GM19023 (cell line): ENCODE measurements at regions not wholly inside any gene's neighbourhood (a gene's known extent, or its start where the extent isn't known, plus 50 kb on each side); places are given as distances from the start of the nearest gene placed in this dataset.

Experiments used
- ATAC-seq: cut with Tn5 transposase; IDR thresholded peaks from one replicate; pipeline ENCODE4 v1.9.1; 2021; ENCODE audit warnings: mild to moderate bottlenecking, moderate library complexity; ENCODE audit not compliant: unreplicated experiment

DNA sequence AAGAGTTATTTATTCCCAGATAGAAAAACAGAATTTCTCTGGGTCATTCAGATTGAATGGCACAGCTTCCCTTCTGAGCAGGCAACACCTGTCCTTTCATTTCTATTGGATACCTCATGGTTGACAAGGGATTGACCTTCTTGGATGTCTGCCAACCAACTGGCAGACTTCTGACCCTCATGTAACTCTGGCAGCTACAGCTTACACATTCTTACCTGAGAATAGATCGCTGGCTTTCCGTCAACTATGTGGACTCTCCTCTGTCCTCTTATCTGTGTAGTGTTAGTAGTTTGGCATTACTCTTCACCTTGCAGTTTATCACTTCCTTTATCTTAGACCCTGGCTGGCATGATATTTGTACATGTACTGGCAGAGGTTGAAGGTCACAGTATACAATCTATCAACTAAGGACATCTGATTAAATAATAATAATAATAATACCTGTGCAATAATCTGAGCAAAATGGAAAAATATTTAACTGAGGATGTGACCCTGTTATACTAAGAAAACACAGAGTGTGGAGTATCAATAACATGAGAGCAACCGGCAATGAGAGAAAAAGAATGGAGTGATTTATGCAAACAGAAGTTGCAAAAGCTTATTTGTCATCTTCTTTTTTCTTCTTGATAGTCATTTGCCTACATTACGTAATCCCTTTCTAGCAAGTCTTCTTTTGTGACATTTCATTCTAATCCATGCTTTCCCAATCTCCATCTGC lies 1118.2 kb downstream of the ARAP2 start:
- ATAC-seq = no peak

DNA sequence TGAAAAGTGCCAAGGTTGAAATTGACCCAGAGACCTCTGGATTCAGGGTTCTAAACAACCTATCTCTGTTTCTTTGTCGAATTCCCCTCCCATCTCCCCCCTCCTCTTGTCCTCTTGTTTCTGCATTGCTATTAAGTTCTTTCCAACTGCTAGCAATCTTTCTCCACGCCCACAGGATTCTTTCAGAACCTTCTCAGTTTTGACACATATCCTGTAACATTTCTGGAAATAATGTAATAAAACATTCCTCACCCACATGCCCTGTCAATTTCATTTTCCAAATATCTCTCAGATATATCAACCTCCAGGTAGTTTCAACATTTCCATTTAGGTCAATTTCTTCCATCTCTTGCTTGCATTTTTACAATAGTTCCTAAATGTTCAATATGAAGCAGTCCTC lies 1105.9 kb downstream of the ARAP2 start:
- no peak for ATAC-seq

DNA sequence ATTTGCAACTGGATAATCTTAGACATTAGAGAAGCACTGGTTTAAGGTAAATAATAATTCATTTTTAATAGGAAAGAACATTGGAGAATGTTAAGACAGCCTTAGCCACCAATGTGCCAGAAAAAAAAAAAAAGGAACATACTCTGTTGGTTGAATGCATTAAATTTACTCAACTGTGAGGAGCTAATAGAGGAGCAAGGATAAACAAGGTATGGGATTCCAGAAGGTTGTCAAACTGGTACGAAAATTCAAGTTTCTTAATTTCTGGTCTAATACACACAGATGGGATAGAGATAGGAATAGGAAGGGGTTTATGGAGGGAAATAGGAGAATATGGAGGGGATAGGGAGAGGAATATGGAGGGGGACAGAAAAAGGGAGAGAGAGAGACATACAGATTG lies 1096.6 kb downstream of the ARAP2 start:
- no peak for ATAC-seq

- ATAC-seq = no peak
Observed at GRCh38 chr4:35151816-35152572, 1092.3 kb downstream of the ARAP2 start.

DNA sequence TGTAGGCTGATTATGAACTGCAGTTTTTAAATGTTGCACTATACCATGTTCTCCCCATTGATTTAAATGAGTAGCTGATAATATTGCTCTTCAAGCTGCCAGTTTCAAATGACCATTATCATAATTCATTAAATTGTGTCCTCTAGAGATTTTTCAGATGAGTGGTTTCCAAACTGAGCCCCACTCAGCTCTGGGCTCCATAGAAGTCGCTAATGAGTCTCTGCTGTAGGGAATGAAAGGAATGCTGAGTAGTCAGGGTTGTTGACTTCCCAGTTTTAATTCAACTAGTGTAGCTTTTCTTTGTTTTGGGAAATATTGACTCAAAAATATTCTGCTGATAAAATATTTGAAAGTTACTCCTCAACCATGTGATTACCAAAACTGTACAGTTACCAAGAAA lies 1081.1 kb downstream of the ARAP2 start:
- ATAC-seq = no peak

- no peak for ATAC-seq
Observed at GRCh38 chr4:35164063-35164462, 1080.3 kb downstream of the ARAP2 start.

DNA sequence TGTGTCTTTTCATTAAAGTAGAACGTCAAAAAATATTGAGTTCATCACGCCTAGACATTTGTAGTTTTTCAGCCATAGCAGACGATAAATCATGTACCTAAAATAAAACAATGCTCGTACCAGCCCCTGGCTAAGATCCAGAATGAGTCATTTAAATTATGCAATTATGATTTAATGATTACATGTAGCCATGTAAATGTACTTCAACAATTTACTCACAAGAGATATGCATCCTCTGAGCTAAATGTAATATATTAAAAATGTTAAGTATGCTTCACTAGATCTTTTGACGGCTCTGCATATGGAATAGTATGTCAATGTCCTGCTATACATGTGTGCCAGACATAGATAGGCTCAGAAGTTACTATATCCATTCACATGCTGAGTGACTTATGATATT lies 1077.8 kb downstream of the ARAP2 start:
- ATAC-seq = no peak

DNA sequence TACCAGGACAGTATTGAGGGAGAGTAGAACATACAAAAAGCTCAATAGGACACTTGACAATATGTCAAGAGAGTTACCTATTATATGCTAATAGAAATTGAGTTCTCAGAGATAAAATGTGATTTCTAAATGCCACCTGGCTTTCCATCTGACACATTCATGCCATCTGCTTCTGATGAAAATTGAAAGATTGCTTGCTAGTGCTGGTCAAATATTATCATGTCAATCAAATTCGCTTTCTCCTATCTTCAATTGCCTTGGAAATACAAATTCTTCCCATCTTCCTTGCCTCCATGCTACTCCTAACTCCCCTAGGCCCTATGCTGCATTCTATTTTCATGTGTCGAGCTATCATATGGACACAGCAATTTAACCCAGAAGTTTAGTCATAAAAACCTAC lies 1076.9 kb downstream of the ARAP2 start:
- ATAC-seq = no peak

DNA sequence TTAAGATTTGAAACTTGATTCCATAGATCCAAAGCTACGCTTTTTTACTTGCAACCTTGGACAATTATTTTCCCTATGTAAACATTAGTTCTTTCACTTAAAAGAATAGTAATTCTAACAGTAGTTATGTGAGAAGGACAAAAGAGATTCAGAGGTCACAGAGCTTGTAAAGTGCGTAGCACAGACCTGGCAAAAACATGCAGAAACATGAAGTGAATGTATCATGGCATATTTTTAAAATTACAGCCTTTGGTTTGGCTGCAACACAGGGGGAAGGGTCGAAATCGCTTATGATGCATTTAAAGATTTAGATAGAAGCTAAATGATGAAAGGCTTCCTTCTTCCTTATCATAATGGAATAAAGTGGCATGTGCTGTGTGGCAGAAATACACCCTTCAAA lies 1068.8 kb downstream of the ARAP2 start:
- no peak for ATAC-seq

- ATAC-seq = no peak
Observed at GRCh38 chr4:35175894-35176293, 1068.4 kb downstream of the ARAP2 start.

DNA sequence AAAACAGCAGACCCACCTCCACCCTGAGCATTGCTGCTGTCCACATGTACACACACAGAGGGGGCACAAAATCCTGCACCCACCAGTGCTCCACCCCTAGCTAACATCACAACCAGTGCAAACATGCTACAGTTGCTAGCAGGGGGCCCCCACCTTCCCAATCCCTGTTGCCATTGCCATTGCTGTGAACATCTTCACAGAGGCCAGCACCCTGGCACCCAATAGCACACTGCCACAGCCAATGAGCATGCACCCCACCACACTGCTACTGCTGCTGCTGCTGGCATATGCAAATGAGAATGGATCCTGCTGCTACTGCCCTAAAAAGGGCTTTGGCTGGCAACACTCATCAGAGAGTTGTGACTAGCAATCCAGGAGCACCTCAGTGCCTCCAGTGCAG lies 1061.9 kb downstream of the ARAP2 start:
- ATAC-seq = no peak

DNA sequence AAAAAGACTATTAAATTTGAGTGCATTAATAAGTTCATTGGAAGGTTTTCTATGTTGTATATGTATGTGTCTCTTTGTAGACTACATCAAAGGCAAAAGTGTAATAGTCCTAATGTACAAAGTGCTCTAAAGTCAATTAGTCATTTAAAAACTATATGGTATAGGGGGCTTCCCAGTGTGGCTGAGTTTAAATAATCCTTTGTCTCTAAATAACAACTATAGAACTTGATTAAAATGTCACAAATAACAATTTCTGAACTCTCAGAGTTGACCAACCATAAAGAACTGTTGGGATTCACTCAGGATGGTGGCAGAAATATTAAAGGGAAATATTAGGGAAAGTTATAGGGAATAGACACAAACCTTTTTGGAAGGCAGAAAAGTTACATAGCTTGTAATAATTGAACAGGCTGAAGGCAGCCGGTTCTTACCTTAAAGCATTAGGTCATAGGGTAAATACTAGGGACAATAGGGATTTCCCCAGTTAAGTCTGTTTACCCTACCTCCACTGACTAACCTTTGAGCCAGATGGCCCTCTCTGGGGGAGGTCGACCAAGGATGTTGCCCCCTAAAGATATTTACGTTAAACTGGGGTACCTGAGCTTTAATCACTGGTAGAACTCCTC lies 1054.2 kb downstream of the ARAP2 start:
- no peak for ATAC-seq

DNA sequence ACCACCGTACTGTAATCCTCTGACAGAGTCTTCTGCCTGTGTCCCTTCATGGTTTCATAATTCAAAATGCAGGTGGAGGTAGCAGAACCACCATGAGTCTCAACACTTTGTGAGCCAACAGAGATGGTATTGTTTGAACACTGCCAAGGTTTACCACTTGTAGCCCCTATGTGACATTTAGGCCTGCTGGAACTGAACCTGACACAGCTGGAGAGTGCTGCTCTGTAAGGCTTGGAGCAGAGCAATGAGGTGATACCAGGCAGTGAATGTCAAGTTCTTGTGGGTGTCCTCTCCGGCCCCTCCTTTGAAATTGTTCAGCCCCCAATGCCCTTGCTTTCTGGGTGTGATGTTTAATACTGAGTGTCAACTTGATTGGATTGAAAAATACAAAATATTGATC lies 1042.9 kb downstream of the ARAP2 start:
- ATAC-seq = no peak

DNA sequence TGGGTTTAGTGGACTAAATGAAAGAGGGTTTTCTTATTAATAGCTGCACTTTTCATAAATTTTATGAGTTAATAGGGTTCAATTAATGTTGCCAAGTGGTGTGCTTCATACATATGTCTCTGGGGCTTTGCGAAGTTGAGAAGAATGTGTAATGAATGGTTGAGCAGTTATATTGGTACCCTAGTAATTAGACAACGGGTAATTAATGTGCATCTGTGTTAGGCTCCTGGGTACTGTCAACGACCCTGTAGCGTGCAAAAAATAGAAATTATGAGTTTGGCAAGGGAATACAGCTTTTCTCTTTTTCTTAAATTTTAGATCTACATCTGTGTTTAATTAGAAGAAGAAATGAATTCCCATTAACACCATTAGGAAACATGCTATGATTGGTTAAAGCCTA lies 1027.7 kb downstream of the ARAP2 start:
- ATAC-seq = no peak

DNA sequence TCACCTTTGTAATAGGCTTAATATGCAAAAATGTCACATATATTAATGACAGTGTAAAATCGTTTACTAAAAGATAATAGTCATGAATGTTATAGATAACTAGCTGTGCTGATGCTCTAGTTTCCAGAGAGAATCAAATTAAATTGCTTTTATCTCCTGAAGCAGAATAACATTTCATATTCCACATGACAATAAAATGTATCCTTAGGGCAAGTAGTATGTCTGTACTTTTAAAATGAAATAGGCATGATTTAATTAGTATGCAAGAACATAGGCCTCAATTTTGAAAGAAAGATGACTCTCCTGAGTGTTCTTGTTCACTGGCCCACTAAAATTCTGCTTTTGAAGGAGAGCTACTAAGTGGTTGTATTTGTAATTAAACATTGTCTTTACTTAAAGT lies 1027.0 kb downstream of the ARAP2 start:
- ATAC-seq = no peak

- ATAC-seq = no peak
Observed at GRCh38 chr4:35228313-35228712, 1016.0 kb downstream of the ARAP2 start.

DNA sequence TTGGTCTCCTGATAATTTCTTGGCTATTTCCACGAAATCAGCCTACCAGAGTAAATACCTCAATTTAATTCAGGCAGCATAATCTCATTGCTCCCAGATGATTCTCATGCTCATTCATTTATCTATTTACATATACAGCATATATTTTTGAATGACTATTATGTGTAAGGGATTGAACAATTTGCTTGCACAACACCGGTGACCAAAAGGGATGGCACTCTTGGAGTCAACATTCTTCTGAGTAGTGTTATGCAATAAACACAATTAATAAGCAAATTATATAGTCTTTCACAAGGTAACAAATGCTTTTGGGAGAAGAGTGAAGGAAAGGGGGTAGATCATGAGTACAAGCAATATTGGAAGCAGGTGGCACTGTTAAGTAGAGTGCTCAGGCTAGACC lies 1015.3 kb downstream of the ARAP2 start:
- ATAC-seq = no peak

GRCh38 chr4:35237924-35238323 lies 1006.4 kb downstream of the ARAP2 start:
- no peak for ATAC-seq

DNA sequence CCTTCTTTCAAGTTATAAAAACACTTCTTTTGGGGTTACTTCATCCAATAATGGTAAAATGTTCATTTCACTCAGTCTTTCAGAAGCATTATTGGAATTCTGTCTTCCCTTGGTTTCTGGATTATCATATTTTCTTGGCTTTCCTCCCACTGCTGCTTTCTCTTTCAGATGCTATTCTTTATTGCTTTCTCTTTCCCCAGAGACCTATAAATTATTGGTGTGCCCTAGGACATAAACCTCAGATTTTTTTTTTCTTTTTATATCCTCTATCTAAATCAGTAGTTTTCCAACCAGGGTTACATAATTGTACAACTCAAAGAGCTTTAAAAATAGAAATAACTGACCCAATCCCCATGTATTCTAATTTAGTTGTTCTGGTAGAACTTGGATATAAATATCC lies 1005.5 kb downstream of the ARAP2 start:
- no peak for ATAC-seq

GRCh38 chr4:35246493-35246892 lies 997.8 kb downstream of the ARAP2 start:
- ATAC-seq = no peak

- no peak for ATAC-seq
Observed at GRCh38 chr4:35247047-35247446, 997.3 kb downstream of the ARAP2 start.

DNA sequence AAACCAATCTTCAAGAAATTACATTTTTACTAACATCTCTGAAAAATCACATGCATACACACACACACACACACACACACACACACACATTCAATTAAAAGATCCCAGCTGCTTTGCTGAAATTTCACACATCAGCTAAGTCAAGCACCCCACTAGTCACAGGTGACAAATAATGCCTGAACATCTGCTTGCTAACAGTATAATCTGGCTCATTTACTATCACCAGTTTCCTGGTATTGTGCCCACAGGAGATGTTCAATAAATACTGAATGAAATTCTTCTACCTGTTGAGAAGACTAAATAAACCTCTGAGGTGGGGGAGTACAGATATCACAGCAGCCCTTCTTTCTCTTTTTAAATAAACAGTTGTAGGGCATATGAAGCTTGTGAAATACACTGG lies 994.0 kb downstream of the ARAP2 start:
- no peak for ATAC-seq
